ENCODE measurements at regions not wholly inside any gene's neighbourhood (a gene's known extent, or its start where the extent isn't known, plus 50 kb on each side); places are given as distances from the start of the nearest gene placed in this dataset.

- DNase-seq (no peak), ATAC-seq (no peak)
- Histone ChIP-seq H3K27ac (no peak overlapping the region), H3K36me3 (no peaks in the 10 kb centered on the region), H3K27me3 (peaks cover 25% of the 10 kb centered on the region), H3K4me3 (no peak overlapping the region), H3K4me1 (no peaks in the 10 kb centered on the region), H3K9me3 (no peaks in the 10 kb centered on the region)
- intact Hi-C loops (cut with DNase I) = no loop called here
- TF ChIP-seq, protein P1, sequence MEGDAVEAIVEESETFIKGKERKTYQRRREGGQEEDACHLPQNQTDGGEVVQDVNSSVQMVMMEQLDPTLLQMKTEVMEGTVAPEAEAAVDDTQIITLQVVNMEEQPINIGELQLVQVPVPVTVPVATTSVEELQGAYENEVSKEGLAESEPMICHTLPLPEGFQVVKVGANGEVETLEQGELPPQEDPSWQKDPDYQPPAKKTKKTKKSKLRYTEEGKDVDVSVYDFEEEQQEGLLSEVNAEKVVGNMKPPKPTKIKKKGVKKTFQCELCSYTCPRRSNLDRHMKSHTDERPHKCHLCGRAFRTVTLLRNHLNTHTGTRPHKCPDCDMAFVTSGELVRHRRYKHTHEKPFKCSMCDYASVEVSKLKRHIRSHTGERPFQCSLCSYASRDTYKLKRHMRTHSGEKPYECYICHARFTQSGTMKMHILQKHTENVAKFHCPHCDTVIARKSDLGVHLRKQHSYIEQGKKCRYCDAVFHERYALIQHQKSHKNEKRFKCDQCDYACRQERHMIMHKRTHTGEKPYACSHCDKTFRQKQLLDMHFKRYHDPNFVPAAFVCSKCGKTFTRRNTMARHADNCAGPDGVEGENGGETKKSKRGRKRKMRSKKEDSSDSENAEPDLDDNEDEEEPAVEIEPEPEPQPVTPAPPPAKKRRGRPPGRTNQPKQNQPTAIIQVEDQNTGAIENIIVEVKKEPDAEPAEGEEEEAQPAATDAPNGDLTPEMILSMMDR (IDR thresholded peaks at IDR 0.05) = no peak
These were observed 77.2 kb downstream of the HIF1AN start for GRCh38 chr10:100612601-100613595.

DNA sequence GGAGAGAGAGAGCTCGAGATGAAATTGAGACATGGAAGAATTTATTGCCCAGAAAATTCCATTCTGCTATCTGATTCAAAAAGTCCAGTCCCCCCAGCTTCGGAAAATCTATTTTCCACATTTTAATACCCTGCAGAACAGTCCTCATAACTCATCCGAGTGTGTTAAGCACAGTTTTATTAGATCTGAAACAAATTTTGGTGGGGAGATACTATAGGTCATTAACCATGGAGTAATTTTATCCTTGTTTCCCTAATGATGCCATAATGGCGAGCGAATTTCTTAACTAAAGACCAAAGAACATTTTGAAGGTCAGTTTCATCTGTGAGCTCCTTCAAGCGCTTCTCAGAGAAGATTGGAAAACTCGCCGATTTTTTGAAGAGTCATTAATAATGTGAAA is 78.1 kb downstream of the HIF1AN start:
- no peaks in the 10 kb centered on the region for H3K36me3 ChIP-seq
- no peaks in the 10 kb centered on the region for H3K9me3 ChIP-seq
- no peaks in the 10 kb centered on the region for H3K4me1 ChIP-seq
- DNase-seq (no peak), ATAC-seq (no peak)
- no peak overlapping the region for H3K4me3 ChIP-seq
- TF ChIP-seq, protein P1 (IDR thresholded peaks at IDR 0.05) = no peak
- H3K27me3 ChIP-seq = peaks cover 25% of the 10 kb centered on the region
- H3K27ac ChIP-seq = no peak overlapping the region
- intact Hi-C loops (cut with DNase I) = no loop called here

- DNase-seq = no peak
- H3K27ac ChIP-seq = no peak overlapping the region
- intact Hi-C loops (cut with DNase I) = no loop called here
- no peaks in the 10 kb centered on the region for H3K4me1 ChIP-seq
- TF ChIP-seq, protein P1 (IDR thresholded peaks at IDR 0.05) = no peak
- no peaks in the 10 kb centered on the region for H3K9me3 ChIP-seq
- no peaks in the 10 kb centered on the region for H3K36me3 ChIP-seq
- no peak overlapping the region for H3K4me3 ChIP-seq
- H3K27me3 ChIP-seq = peaks cover 25% of the 10 kb centered on the region
- no peak for ATAC-seq
These were observed 78.8 kb downstream of the HIF1AN start for GRCh38 chr10:100614429-100615095.

- H3K4me3 ChIP-seq = no peak overlapping the region
- no peak overlapping the region for H3K27ac ChIP-seq
- H3K4me1 ChIP-seq = no peaks in the 10 kb centered on the region
- TF ChIP-seq, protein P1 (IDR thresholded peaks at IDR 0.05) = no peak
- intact Hi-C loops (cut with DNase I) = no loop called here
- ATAC-seq (no peak), DNase-seq (no peak)
- H3K9me3 ChIP-seq = no peaks in the 10 kb centered on the region
- peaks cover 31% of the 10 kb centered on the region for H3K27me3 ChIP-seq
- no peaks in the 10 kb centered on the region for H3K36me3 ChIP-seq
These were observed 79.5 kb downstream of the HIF1AN start for GRCh38 chr10:100615241-100615640.

- ATAC-seq = no peak
- Histone ChIP-seq H3K27me3 (peaks cover 36% of the 10 kb centered on the region), H3K4me3 (no peak overlapping the region), H3K9me3 (no peaks in the 10 kb centered on the region), H3K36me3 (no peaks in the 10 kb centered on the region), H3K27ac (no peak overlapping the region), H3K4me1 (no peaks in the 10 kb centered on the region)
- no peak for DNase-seq
- intact Hi-C loops (cut with DNase I) = no loop called here
- TF ChIP-seq, protein P1 (IDR thresholded peaks at IDR 0.05) = no peak
These were observed 80.2 kb downstream of the HIF1AN start for GRCh38 chr10:100615908-100616307.
